NCI-H82 treated with DMSO at 0.1 percent for 48 hours (cell line): ENCODE measurements at regions not wholly inside any gene's neighbourhood (a gene's known extent, or its start where the extent isn't known, plus 50 kb on each side); places are given as distances from the start of the nearest gene placed in this dataset.
"Not testable (repeated sequence)": the region's sequence is repeated elsewhere in the genome, so short reads cannot be mapped to it uniquely, and the experiment has no call there.

Experiments used
- DNase-seq: peaks from one replicate; lab custom pipeline; 2025; ENCODE audit not compliant: unreplicated experiment; lab: John Stamatoyannopoulos, UW

- no peak for DNase-seq
Measured at GRCh38 chr15:45804028-45804427, 169.2 kb downstream of the SQOR start.

GRCh38 chr15:45810201-45810600 lies 175.4 kb downstream of the SQOR start:
- DNase-seq, result no peak

- no peak for DNase-seq
Measured at GRCh38 chr15:45812200-45812599, 177.4 kb downstream of the SQOR start.

GRCh38 chr15:45817578-45817977 lies 182.7 kb downstream of the SQOR start:
- DNase-seq, result not testable (repeated sequence)

- no peak for DNase-seq
Measured at GRCh38 chr15:45821390-45821789, 186.6 kb downstream of the SQOR start.

GRCh38 chr15:45822968-45823367 lies 188.1 kb downstream of the SQOR start:
- DNase-seq, result not testable (repeated sequence)

- no peak for DNase-seq
Measured at GRCh38 chr15:45827275-45827674, 192.4 kb downstream of the SQOR start.

GRCh38 chr15:45827766-45828165 lies 192.9 kb downstream of the SQOR start:
- DNase-seq, result no peak

- DNase-seq, result no peak
Measured at GRCh38 chr15:45829336-45830153, 194.7 kb downstream of the SQOR start.

- no peak for DNase-seq
Measured at GRCh38 chr15:45831787-45832186, 197.0 kb downstream of the SQOR start.

- no peak for DNase-seq
Measured at GRCh38 chr15:45834622-45835021, 199.8 kb downstream of the SQOR start.

- DNase-seq, result no peak
Measured at GRCh38 chr15:45842151-45842550, 207.3 kb downstream of the SQOR start.

GRCh38 chr15:45847645-45848044 lies 212.8 kb downstream of the SQOR start:
- no peak for DNase-seq

GRCh38 chr15:45849136-45849535 lies 214.3 kb downstream of the SQOR start:
- DNase-seq, result no peak

GRCh38 chr15:45854455-45855202 lies 219.8 kb downstream of the SQOR start:
- DNase-seq, result no peak

GRCh38 chr15:45855210-45855906 lies 220.5 kb downstream of the SQOR start:
- DNase-seq, result no peak

- DNase-seq, result no peak
Measured at GRCh38 chr15:45855907-45856579, 221.2 kb downstream of the SQOR start.

- no peak for DNase-seq
Measured at GRCh38 chr15:45857291-45857690, 222.5 kb downstream of the SQOR start.

GRCh38 chr15:45858491-45858890 lies 223.7 kb downstream of the SQOR start:
- DNase-seq, result no peak

- DNase-seq, result no peak
Measured at GRCh38 chr15:45862034-45862433, 227.2 kb downstream of the SQOR start.

- no peak for DNase-seq
Measured at GRCh38 chr15:45863881-45864580, 229.2 kb downstream of the SQOR start.
